Sigmoid colon (tissue), 4 donors: ENCODE measurements at regions not wholly inside any gene's neighbourhood (a gene's known extent, or its start where the extent isn't known, plus 50 kb on each side); places are given as distances from the start of the nearest gene placed in this dataset.

ENCODE experiments used
- EP300 ChIP-seq, 4 donors: sonication (generic); formaldehyde crosslinking; IDR thresholded peaks; one replicate each; pipeline ENCODE4 v1.6.1; 2017; ENCODE audit warnings: antibody characterized with exemption in 4 of 4
- POLR2A ChIP-seq, 2 donors: fragments of 450-650 bp; IDR thresholded peaks; one replicate each; pipeline ENCODE4 v1.6.1; 2016; ENCODE audit warnings: antibody characterized with exemption in 2 of 2, mild to moderate bottlenecking in 2 of 2, moderate library complexity in 2 of 2
- POLR2AphosphoS5 ChIP-seq, 4 donors: sonication (generic); formaldehyde crosslinking; IDR thresholded peaks; one replicate each; pipeline ENCODE4 v1.6.1; 2017; ENCODE audit warnings: antibody characterized with exemption in 4 of 4
- TF ChIP-seq, protein P1 (sequence below), 4 experiments: fragments of 450-650 bp in 3 of 4; fragments of 200-600 bp in 1 of 4; IDR thresholded peaks; one replicate each; pipeline ENCODE4 v1.5.1; 2016 to 2019; ENCODE audit warnings: antibody characterized with exemption in 4 of 4, mild to moderate bottlenecking in 3 of 4, moderate library complexity in 2 of 4

DNA sequence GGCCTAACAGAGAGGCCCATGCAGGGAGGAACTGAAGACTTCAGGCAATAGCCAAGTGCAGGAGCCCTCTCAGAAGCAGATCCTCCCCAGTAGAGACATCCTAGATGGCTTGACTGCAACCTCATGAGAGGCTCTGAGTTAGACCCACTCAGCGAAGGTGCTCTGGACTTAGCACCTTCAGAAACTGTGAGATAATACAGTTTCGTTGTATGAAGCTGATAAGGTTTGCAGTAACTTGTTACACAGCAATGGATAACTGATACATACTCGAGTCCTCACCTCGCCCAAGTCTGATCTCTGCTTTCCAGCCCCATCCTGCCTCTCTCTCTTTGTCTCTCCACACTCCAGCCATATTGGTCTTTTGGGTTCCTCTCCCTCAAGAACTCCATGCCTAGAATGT, 136.4 kb upstream of the EEPD1 start:
- TF ChIP-seq, protein P1, sequence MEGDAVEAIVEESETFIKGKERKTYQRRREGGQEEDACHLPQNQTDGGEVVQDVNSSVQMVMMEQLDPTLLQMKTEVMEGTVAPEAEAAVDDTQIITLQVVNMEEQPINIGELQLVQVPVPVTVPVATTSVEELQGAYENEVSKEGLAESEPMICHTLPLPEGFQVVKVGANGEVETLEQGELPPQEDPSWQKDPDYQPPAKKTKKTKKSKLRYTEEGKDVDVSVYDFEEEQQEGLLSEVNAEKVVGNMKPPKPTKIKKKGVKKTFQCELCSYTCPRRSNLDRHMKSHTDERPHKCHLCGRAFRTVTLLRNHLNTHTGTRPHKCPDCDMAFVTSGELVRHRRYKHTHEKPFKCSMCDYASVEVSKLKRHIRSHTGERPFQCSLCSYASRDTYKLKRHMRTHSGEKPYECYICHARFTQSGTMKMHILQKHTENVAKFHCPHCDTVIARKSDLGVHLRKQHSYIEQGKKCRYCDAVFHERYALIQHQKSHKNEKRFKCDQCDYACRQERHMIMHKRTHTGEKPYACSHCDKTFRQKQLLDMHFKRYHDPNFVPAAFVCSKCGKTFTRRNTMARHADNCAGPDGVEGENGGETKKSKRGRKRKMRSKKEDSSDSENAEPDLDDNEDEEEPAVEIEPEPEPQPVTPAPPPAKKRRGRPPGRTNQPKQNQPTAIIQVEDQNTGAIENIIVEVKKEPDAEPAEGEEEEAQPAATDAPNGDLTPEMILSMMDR (IDR thresholded peaks at IDR 0.05): no peak
- TF ChIP-seq POLR2AphosphoS5 (IDR thresholded peaks at IDR 0.05): no peak
- TF ChIP-seq POLR2A (IDR thresholded peaks at IDR 0.05): no peak
- TF ChIP-seq EP300 (IDR thresholded peaks at IDR 0.05): no peak
